Mesenchymal stem cell (in vitro differentiated cells and primary cell): ENCODE measurements at regions not wholly inside any gene's neighbourhood (a gene's known extent, or its start where the extent isn't known, plus 50 kb on each side); places are given as distances from the start of the nearest gene placed in this dataset.
A peak's percentile ranks its signal among the peaks of the same experiment; 100 is the strongest.

Experiments used
- DNase-seq: peaks from one replicate; pipeline ENCODE4 v3.0.0-alpha.2; 2013
- H2AFZ ChIP-seq: one replicate; pipeline ENCODE4 v1.6.1; 2013; ENCODE audit warnings: low read depth, mild to moderate bottlenecking, control low read depth, inconsistent platforms, low read length, moderate library complexity
- H2AK5ac ChIP-seq: 2 replicates; pipeline ENCODE4 v1.6.1; 2013; ENCODE audit warnings: low read length, moderate library complexity, mild to moderate bottlenecking, inconsistent platforms; ENCODE audit not compliant: severe bottlenecking
- H2BK120ac ChIP-seq: one replicate; pipeline ENCODE4 v1.6.1; 2013; ENCODE audit warnings: low read depth, mild to moderate bottlenecking, inconsistent platforms, low read length, moderate library complexity
- H2BK12ac ChIP-seq, 2 experiments: one replicate each; pipeline ENCODE4 v1.6.1; 2013; ENCODE audit warnings: inconsistent platforms in 2 of 2, low read length in 2 of 2, mild to moderate bottlenecking in 2 of 2, moderate library complexity in 2 of 2, control low read depth in 1 of 2
- H2BK15ac ChIP-seq: one replicate; pipeline ENCODE4 v1.6.1; 2013; ENCODE audit warnings: mild to moderate bottlenecking, low read depth, inconsistent platforms; ENCODE audit not compliant: poor library complexity, severe bottlenecking
- H2BK5ac ChIP-seq: 2 replicates; pipeline ENCODE4 v1.6.1; 2013; ENCODE audit warnings: low read depth, mild to moderate bottlenecking, low read length, control low read depth, inconsistent platforms; ENCODE audit not compliant: poor library complexity, severe bottlenecking
- H3K14ac ChIP-seq, 2 experiments: one replicate each; pipeline ENCODE4 v1.6.1; 2013; ENCODE audit warnings: inconsistent platforms in 2 of 2, low read length in 2 of 2, control low read depth in 1 of 2, mild to moderate bottlenecking in 1 of 2, moderate library complexity in 1 of 2
- H3K18ac ChIP-seq, 2 experiments: one replicate each; pipeline ENCODE4 v1.6.1; 2013; ENCODE audit warnings: inconsistent platforms in 2 of 2, low read length in 2 of 2, control low read depth in 1 of 2, low read depth in 1 of 2, mild to moderate bottlenecking in 1 of 2
- H3K23ac ChIP-seq, 2 experiments: one replicate each; pipeline ENCODE4 v1.6.1; 2013; ENCODE audit warnings: inconsistent platforms in 2 of 2, low read length in 2 of 2, mild to moderate bottlenecking in 2 of 2, moderate library complexity in 2 of 2, control low read depth in 1 of 2
- H3K27ac ChIP-seq: 2 replicates; pipeline ENCODE4 v1.5.1; 2013; ENCODE audit warnings: mild to moderate bottlenecking, moderate library complexity, low read length, control low read depth, inconsistent platforms; ENCODE audit not compliant: poor library complexity, severe bottlenecking
- H3K27me3 ChIP-seq, 2 experiments: 2 replicates each; pipeline versions ENCODE4 v1.6.1 to v1.7.0; 2013; ENCODE audit warnings: low read length in 2 of 2, mild to moderate bottlenecking in 2 of 2, moderate library complexity in 2 of 2, control low read depth in 1 of 2, inconsistent platforms in 1 of 2; ENCODE audit not compliant: control insufficient read depth in 1 of 2, insufficient read depth in 1 of 2
- H3K36me3 ChIP-seq, 2 experiments: 2 replicates each; pipeline versions ENCODE4 v1.6.1 to v1.7.0; 2013; ENCODE audit warnings: low read length in 2 of 2, control low read depth in 1 of 2, inconsistent platforms in 1 of 2, low read depth in 1 of 2, mild to moderate bottlenecking in 1 of 2; ENCODE audit not compliant: insufficient read depth in 2 of 2, control insufficient read depth in 1 of 2
- H3K4ac ChIP-seq, 2 experiments: one replicate each; pipeline ENCODE4 v1.6.1; 2013; ENCODE audit warnings: inconsistent platforms in 2 of 2, low read length in 2 of 2, mild to moderate bottlenecking in 2 of 2, moderate library complexity in 2 of 2, control low read depth in 1 of 2, low read depth in 1 of 2
- H3K4me1 ChIP-seq: 2 replicates; pipeline ENCODE4 v1.6.1; 2013; ENCODE audit warnings: low read depth, low read length, control low read depth; ENCODE audit not compliant: control insufficient read depth, insufficient read depth
- H3K4me2 ChIP-seq: 2 replicates; pipeline ENCODE4 v1.6.1; 2013; ENCODE audit warnings: low read length, mild to moderate bottlenecking, inconsistent platforms; ENCODE audit not compliant: poor library complexity, severe bottlenecking
- H3K4me3 ChIP-seq, 2 experiments: 2 replicates each; pipeline versions ENCODE4 v1.5.1 to v1.7.0; 2013; ENCODE audit warnings: low read length in 2 of 2, mild to moderate bottlenecking in 2 of 2, control low read depth in 1 of 2, low read depth in 1 of 2; ENCODE audit not compliant: insufficient read depth in 1 of 2
- H3K79me1 ChIP-seq: replicated peaks from 2 replicates; pipeline ENCODE4 v1.6.1; 2013; ENCODE audit warnings: mild to moderate bottlenecking, control low read depth, low read length, inconsistent platforms; ENCODE audit not compliant: poor library complexity, severe bottlenecking
- H3K9ac ChIP-seq: 2 replicates; pipeline ENCODE4 v1.7.0; 2013; ENCODE audit warnings: mild to moderate bottlenecking, low read length, moderate library complexity
- H3K9me3 ChIP-seq: 2 replicates; pipeline ENCODE4 v1.7.0; 2013; ENCODE audit warnings: mild to moderate bottlenecking, low read length; ENCODE audit not compliant: control insufficient read depth
- H4K8ac ChIP-seq: one replicate; pipeline ENCODE4 v1.6.1; 2013; ENCODE audit warnings: inconsistent platforms, mild to moderate bottlenecking, low read length, moderate library complexity
- H4K91ac ChIP-seq: one replicate; pipeline ENCODE4 v1.6.1; 2013; ENCODE audit warnings: mild to moderate bottlenecking, low read length, inconsistent platforms
- WGBS: methylation state at CpG from one replicate; pipeline ENCODE4 v1.1.7; 2013; ENCODE audit warnings: mixed read lengths; 5-methylcytosine and 5-hydroxymethylcytosine counted together

DNA sequence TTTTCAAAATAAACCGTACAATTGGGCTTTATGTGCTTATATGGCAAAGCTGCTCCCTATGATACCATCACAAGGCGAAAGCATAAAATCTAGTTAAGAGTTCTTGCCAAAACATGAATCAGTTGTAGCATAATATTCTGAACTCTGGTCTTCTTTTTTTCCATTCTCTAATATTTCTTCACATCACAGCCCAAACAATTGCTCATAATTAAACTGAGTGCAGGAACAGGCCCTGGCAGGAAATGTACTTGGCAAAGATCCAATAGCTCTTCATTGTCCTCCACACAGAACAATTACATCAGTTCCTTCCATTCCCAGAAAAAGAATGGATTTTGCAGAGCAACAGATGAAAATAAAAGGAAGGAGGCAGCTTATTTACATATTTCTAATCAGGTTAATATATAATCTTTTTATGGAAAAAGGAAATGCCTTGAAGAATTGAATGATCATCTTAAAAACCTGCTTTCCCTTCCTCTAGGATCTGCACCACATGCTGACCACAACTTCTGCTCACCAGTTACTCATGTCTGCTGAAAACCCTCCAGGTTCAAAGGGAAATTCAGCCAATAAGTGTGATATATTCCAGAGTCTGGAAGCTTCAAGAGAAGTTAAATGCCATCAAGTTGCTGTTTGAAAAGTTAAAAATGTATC, 123.3 kb upstream of the COL21A1 start:
- Histone ChIP-seq H3K9ac (peak overlapping the region; percentile 87), H3K4me1 (peaks cover 8% of the 10 kb centered on the region), H3K9me3 (no peaks in the 10 kb centered on the region), H2AFZ (no peak overlapping the region), H3K4ac (no peak overlapping the region), H3K36me3 (no peaks in the 10 kb centered on the region), H3K18ac (no peak overlapping the region), H3K14ac (no peak overlapping the region), H3K27me3 (no peaks in the 10 kb centered on the region), H3K23ac (no peak overlapping the region), H3K27ac (peak overlapping the region; percentile 80), H3K4me2 (no peak overlapping the region), H4K8ac (no peak overlapping the region), H2AK5ac (no peak overlapping the region), H2BK120ac (no peak overlapping the region), H3K4me3 (peak overlapping the region in 1 of 2 experiments; percentile 59), H3K79me1 (no peaks in the 10 kb centered on the region), H2BK5ac (peak overlapping the region; percentile 59), H2BK12ac (no peak overlapping the region), H2BK15ac (no peak overlapping the region), H4K91ac (no peak overlapping the region)
- WGBS: 64% methylated on average over 2 of the region's 2 CpGs
- DNase-seq: peak; percentile 88

DNA sequence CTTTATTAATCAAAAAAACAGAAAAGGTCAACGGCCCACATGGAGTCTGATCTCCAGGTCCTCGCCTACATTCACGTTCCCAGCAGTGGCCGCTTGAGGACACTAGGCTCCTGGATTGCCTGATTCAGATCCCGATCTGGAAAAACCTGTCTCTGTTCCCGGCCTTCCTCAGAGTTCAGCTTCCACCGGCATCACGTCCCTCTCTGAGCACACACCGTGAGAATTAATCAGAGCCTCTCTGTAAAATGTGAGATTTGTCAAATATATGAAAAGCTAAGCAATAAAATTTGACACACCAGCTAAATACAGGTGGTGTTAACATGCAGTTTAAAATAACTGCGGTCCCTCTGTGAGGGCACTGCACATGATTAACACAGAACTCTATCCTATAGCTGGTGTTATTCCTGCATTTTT, 122.8 kb upstream of the COL21A1 start:
- peak; percentile 54 for DNase-seq
- no peak overlapping the region for H2BK5ac ChIP-seq
- H2BK120ac ChIP-seq: no peak overlapping the region
- H3K4ac ChIP-seq: no peak overlapping the region
- H3K18ac ChIP-seq: peak overlapping the region; percentile 16 to 66
- peak overlapping the region in 1 of 2 experiments; percentile 83 for H2BK12ac ChIP-seq
- 51% methylated on average over 5 of the region's 10 CpGs for WGBS
- no peak overlapping the region for H3K4me2 ChIP-seq
- no peak overlapping the region for H3K14ac ChIP-seq
- peak overlapping the region; percentile 76 for H2AFZ ChIP-seq
- no peaks in the 10 kb centered on the region for H3K9me3 ChIP-seq
- no peak overlapping the region for H2AK5ac ChIP-seq
- peak overlapping the region in 1 of 2 experiments; percentile 59 for H3K4me3 ChIP-seq
- no peaks in the 10 kb centered on the region for H3K79me1 ChIP-seq
- H3K9ac ChIP-seq: peak overlapping the region; percentile 87
- no peak overlapping the region for H4K8ac ChIP-seq
- H3K27ac ChIP-seq: peak overlapping the region; percentile 80
- no peak overlapping the region for H2BK15ac ChIP-seq
- H3K27me3 ChIP-seq: no peaks in the 10 kb centered on the region
- no peak overlapping the region for H3K23ac ChIP-seq
- H3K4me1 ChIP-seq: peaks cover 5% of the 10 kb centered on the region
- no peaks in the 10 kb centered on the region for H3K36me3 ChIP-seq
- no peak overlapping the region for H4K91ac ChIP-seq

DNA sequence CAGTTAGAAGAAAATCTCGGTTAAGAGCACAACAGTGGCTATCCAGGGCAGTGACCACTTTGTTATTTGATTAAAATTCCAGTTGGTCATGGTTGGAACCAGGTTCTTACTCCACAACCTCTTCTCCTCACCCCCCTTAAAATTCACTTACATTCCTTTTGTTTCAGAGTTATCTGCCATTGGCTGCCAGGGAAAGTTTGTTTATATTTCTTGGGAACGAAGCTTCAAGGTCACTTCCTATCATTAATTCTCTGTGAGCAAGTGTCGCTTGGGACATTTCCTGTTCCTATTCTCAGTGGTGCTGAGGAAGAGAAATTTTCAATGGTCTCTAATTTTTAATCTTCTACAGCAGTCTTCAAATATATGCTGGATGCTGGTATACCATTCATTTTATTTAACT, 121.1 kb upstream of the COL21A1 start:
- H2BK5ac ChIP-seq: no peak overlapping the region
- no peak overlapping the region for H2BK120ac ChIP-seq
- H4K8ac ChIP-seq: no peak overlapping the region
- no peak overlapping the region for H3K4ac ChIP-seq
- no peaks in the 10 kb centered on the region for H3K79me1 ChIP-seq
- H3K14ac ChIP-seq: no peak overlapping the region
- no peaks in the 10 kb centered on the region for H3K27me3 ChIP-seq
- H3K36me3 ChIP-seq: no peaks in the 10 kb centered on the region
- H3K23ac ChIP-seq: no peak overlapping the region
- H3K4me2 ChIP-seq: no peak overlapping the region
- WGBS: 100% methylated on average over 1 of the region's 3 CpGs
- H3K4me1 ChIP-seq: peaks cover 4% of the 10 kb centered on the region
- H2BK12ac ChIP-seq: no peak overlapping the region
- H3K4me3 ChIP-seq: no peak overlapping the region
- H2AK5ac ChIP-seq: no peak overlapping the region
- H2AFZ ChIP-seq: no peak overlapping the region
- H3K9me3 ChIP-seq: no peaks in the 10 kb centered on the region
- H4K91ac ChIP-seq: no peak overlapping the region
- DNase-seq: no peak
- no peak overlapping the region for H2BK15ac ChIP-seq
- no peak overlapping the region for H3K18ac ChIP-seq
- H3K9ac ChIP-seq: no peak overlapping the region
- no peak overlapping the region for H3K27ac ChIP-seq

DNA sequence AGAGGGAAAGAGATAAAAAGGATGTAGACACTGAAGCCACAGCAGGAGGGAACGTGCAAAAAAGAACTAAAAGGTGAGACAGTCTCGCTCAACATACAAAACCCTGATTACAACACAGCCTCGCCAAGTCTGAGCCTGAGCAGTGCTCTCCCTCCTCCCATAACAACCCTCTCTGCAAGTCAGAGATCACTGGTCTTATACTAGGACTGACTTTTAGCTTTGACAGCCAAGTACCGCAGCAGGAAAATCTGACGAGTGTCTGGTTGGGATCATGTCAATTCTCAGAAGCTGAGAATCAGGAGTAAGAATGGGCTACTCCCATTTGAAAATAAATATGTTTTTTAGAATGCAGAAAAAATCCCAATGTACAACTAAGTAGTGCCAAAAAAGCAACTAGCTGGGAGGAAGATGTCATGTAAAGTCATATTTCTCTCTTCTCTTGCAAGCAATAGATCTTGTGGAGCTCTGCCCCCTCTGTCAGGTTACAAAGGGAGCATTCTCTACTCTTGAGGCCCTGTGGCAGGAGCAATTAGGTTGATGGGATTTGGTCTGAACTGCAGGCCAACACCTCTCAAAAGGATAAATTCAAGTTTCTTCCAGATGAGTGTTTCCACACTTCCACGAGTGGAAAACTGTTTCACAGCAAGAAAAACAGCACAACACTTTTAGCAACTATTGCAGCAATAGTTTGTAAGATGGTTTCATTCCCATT, 118.9 kb upstream of the COL21A1 start:
- H3K27me3 ChIP-seq: no peaks in the 10 kb centered on the region
- H3K4me3 ChIP-seq: no peak overlapping the region
- H2BK5ac ChIP-seq: no peak overlapping the region
- H3K36me3 ChIP-seq: no peaks in the 10 kb centered on the region
- H3K18ac ChIP-seq: peak overlapping the region; percentile 48 to 67
- no peak overlapping the region for H3K14ac ChIP-seq
- H3K9me3 ChIP-seq: no peaks in the 10 kb centered on the region
- H2BK15ac ChIP-seq: no peak overlapping the region
- no peak overlapping the region for H2AFZ ChIP-seq
- H3K79me1 ChIP-seq: no peaks in the 10 kb centered on the region
- H3K4me1 ChIP-seq: peaks cover 3% of the 10 kb centered on the region
- no peak overlapping the region for H3K9ac ChIP-seq
- H4K8ac ChIP-seq: peak overlapping the region; percentile 23
- peak overlapping the region; percentile 46 for H4K91ac ChIP-seq
- H2BK12ac ChIP-seq: peak overlapping the region; percentile 31 to 35
- H3K27ac ChIP-seq: no peak overlapping the region
- no peak overlapping the region for H3K4me2 ChIP-seq
- no peak overlapping the region for H3K23ac ChIP-seq
- no peak overlapping the region for H2BK120ac ChIP-seq
- no peak overlapping the region for H3K4ac ChIP-seq
- peak overlapping the region; percentile 83 for H2AK5ac ChIP-seq
- no peak for DNase-seq
- 58% methylated on average over 6 of the region's 6 CpGs for WGBS
